ENCODE measurements at regions not wholly inside any gene's neighbourhood (a gene's known extent, or its start where the extent isn't known, plus 50 kb on each side); places are given as distances from the start of the nearest gene placed in this dataset.

DNA sequence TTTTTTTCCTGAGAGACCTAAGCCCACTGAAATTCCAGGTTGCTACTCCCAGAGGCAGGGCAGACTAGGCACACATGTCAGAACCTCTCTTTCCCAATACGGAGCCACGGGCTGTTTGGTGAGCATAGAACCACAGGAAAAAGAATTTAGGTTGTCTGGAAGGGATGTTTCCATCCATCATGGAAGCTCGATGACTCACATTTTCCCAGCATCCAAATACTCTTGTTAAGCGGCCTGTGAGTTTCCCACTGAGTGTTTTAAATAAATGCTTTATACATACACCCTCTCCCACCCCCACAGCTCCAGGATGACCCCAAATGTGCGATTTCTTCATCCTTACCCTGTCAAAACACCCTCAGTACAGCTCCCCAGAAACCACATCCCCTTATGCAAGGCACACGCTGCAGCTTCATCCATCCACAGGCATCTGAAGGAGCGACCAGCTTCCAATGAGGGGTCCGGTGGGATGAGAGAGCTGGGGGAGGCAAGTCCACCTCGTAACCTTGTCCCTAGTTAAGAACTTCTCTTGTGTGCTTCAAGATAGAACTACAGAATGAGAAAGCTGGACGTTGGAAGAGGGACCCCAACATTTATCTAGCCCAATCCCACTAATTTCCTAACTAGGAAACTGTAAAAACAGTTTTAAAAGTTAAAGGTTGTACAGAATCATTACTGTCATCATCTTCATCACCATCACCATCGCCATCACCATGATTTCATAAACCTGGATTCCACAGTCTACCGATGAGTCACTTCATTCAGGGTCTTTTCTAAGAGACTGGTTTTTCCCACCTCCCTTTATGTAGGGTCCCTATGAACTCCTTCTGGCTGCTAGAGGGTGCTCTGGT lies 63.5 kb upstream of the FZD7 start:
- H3K9me3 ChIP-seq = no peaks in the 10 kb centered on the region
- DNase-seq (ENCODE audit: low spot score) = no peak
- H3K36me3 ChIP-seq = no peaks in the 10 kb centered on the region
- H3K27me3 ChIP-seq (replicated peaks; ENCODE audit: insufficient read depth) = no peaks in the 10 kb centered on the region
- H3K4me1 ChIP-seq (replicated peaks) = no peaks in the 10 kb centered on the region
- 78% methylated on average over 12 of the region's 12 CpGs for WGBS
- TF ChIP-seq CTCF (IDR thresholded peaks at IDR 0.05) (no peak), POLR2AphosphoS5 (IDR thresholded peaks at IDR 0.05) (no peak), POLR2A (IDR thresholded peaks at IDR 0.05) (no peak)
- intact Hi-C loops (cut with DNase I) = no loop called here
- H3K27ac ChIP-seq = no peak overlapping the region
- no peak overlapping the region for H3K4me3 ChIP-seq

DNA sequence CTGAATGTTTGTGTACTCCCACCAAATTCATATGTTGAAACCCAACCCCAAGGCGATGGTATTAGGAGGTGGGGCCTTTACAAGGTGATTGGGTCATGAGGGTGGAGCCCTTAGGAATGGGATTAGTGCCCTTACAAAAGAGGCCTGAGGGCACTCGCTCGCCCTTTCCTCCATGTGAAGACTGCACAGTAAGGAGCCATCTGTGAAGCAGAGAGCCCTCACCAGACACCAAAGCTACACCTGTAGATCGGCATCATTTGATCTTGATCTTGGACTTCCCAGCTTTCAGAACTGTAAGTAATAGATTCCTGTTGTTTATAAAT lies 62.9 kb upstream of the FZD7 start:
- no peak for DNase-seq (ENCODE audit: low spot score)
- Histone ChIP-seq H3K4me3 (no peak overlapping the region), H3K36me3 (no peaks in the 10 kb centered on the region), H3K4me1 (replicated peaks) (no peaks in the 10 kb centered on the region), H3K27ac (no peak overlapping the region), H3K9me3 (no peaks in the 10 kb centered on the region), H3K27me3 (replicated peaks; ENCODE audit: insufficient read depth) (no peaks in the 10 kb centered on the region)
- intact Hi-C loops (cut with DNase I) = no loop called here
- TF ChIP-seq POLR2AphosphoS5 (IDR thresholded peaks at IDR 0.05) (no peak), POLR2A (IDR thresholded peaks at IDR 0.05) (no peak)
- 94% methylated on average over 4 of the region's 4 CpGs for WGBS

DNA sequence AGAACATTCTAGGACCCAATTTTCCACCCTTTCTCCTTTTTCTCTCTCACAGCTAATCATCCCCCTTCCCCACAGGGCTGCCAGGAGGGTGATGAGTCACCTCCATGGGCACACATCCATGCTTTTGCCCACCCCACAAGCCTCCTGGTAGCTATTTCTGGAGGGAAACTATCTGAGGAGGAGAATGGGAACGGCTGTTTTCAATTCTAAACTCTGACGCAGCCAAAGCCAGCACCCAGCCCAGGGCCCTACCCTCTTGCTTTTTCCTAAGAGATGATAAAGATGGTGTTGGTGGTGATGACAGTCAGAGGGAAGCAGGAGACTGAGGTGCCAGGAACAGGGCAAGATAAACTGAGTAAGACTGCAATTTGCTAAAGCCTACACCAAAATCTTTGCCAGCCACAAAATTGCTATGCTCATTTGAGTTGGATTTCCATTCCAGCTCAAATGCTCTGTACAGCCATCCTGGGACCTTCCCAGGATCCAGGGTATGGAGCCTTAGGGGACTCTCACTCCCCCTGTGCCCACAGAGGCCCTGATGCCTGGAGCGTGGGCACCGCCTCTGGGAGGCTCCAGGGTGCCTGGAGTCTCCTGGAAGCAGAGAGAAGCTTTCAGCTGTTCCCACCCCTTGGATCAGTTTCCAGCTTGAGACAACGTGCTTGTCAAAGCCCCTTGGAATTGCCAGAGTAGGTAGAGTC lies 62.0 kb upstream of the FZD7 start:
- H3K4me3 ChIP-seq = no peak overlapping the region
- WGBS = 72% methylated on average over 5 of the region's 5 CpGs
- intact Hi-C loops (cut with DNase I) = no loop called here
- TF ChIP-seq POLR2A (IDR thresholded peaks at IDR 0.05) (no peak), POLR2AphosphoS5 (IDR thresholded peaks at IDR 0.05) (no peak), CTCF (IDR thresholded peaks at IDR 0.05) (no peak)
- no peaks in the 10 kb centered on the region for H3K36me3 ChIP-seq
- H3K4me1 ChIP-seq (replicated peaks) = no peaks in the 10 kb centered on the region
- H3K27ac ChIP-seq = no peak overlapping the region
- H3K27me3 ChIP-seq (replicated peaks; ENCODE audit: insufficient read depth) = no peaks in the 10 kb centered on the region
- no peak for DNase-seq (ENCODE audit: low spot score)
- H3K9me3 ChIP-seq = no peaks in the 10 kb centered on the region

DNA sequence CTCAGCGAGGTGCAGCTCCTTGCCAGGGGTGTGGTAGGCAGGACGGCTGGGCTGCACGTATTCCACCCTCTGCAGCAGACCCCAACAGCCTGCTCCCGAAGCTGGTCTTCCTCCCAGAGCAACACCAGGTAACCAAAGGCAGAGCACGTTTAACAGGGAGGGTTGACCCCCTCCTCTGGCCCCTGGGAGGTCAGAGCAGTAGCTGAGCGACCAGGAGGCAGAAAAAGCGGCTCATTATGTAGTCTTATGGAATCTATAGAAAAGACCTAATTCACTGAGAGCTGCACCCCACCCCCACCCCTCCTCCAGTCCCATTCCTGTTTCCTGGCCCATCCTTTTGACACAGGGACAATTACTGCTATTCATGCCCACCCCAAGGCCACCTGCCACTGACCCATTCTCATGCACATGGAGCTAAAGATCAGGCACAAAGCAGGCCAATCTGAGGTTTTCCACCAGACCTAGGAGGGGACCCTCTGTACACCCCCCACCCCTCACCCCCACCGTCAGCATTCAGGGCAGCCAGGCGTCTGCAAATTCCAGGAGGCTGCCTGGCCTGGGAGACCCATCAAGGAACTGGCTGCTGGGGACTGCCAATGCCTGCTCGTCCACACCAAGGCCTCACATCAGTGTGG lies 60.9 kb upstream of the FZD7 start:
- no peaks in the 10 kb centered on the region for H3K4me1 ChIP-seq (replicated peaks)
- H3K9me3 ChIP-seq = no peaks in the 10 kb centered on the region
- intact Hi-C loops (cut with DNase I) = no loop called here
- no peak overlapping the region for H3K27ac ChIP-seq
- WGBS = 88% methylated on average over 10 of the region's 10 CpGs
- H3K27me3 ChIP-seq (replicated peaks; ENCODE audit: insufficient read depth) = no peaks in the 10 kb centered on the region
- no peaks in the 10 kb centered on the region for H3K36me3 ChIP-seq
- H3K4me3 ChIP-seq = no peak overlapping the region
- DNase-seq (ENCODE audit: low spot score) = no peak
- TF ChIP-seq POLR2AphosphoS5 (IDR thresholded peaks at IDR 0.05) (no peak), POLR2A (IDR thresholded peaks at IDR 0.05) (no peak)

DNA sequence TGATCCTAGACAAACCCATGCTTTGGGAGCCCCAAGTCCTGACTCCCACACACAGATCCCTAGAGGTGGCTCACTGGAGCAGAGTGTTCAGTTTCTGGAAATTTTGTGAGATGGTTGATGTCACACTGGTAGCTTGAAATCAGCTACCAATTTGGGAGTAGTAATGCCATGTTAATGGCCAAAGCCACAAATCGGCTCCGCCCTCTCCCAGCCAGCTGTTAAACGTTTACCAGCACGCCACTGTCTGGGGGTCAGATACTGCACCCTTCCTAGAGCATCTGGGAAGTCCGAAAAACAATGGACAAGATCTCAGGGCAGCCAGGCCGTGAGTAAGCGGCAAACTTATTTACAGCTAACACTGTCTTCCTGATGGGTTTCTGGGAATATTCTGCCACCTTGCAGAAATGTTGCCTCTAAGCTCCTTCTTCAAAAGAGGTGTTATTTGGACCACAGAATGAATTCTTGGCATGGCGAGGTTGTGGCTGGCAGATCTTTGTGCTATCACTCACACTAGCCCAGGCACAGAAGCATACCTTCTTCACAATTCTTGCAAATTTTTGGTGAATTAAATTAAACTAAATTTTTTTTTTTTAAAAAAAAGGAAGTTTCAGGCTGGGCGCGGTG lies 60.2 kb upstream of the FZD7 start:
- Histone ChIP-seq H3K9me3 (no peaks in the 10 kb centered on the region), H3K4me1 (replicated peaks) (no peaks in the 10 kb centered on the region), H3K4me3 (no peak overlapping the region), H3K36me3 (no peaks in the 10 kb centered on the region), H3K27me3 (replicated peaks; ENCODE audit: insufficient read depth) (no peaks in the 10 kb centered on the region), H3K27ac (no peak overlapping the region)
- TF ChIP-seq POLR2AphosphoS5 (IDR thresholded peaks at IDR 0.05) (no peak), CTCF (IDR thresholded peaks at IDR 0.05) (no peak), POLR2A (IDR thresholded peaks at IDR 0.05) (no peak)
- WGBS = 93% methylated on average over 10 of the region's 10 CpGs
- intact Hi-C loops (cut with DNase I) = no loop called here
- no peak for DNase-seq (ENCODE audit: low spot score)
